ENCODE measurements at regions not wholly inside any gene's neighbourhood (a gene's known extent, or its start where the extent isn't known, plus 50 kb on each side); places are given as distances from the start of the nearest gene placed in this dataset.

DNA sequence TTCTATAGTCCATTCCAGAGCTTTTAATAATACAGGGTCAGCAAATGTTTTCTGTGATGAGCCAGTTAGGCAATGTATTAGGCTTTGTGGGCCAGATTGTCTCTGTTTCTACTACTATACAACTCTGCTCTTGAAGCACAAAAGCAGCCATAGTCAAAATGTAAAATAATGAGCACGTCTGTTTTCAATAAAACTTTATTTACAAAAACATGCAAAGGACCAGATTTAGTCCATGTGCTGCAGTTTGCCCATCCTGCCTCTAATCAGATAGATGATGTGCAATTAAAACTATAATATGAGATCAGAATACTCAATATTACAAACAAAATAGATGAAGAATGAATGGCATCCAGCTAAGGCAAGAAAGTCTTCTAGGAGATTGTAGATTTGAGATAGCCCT, 127.8 kb upstream of the FRMPD4 start:
- no TSS peak for BruUV-seq (replicated peaks)
- no peaks in the 10 kb centered on the region for H3K36me3 Mint-ChIP-seq (ENCODE audit: insufficient read depth, unreplicated experiment)
- H3K27me3 Mint-ChIP-seq (ENCODE audit: insufficient read depth, unreplicated experiment): no peaks in the 10 kb centered on the region
- H3K9me3 Mint-ChIP-seq (ENCODE audit: unreplicated experiment): no peaks in the 10 kb centered on the region
- DNase-seq (ENCODE audit: unreplicated experiment): no peak
- POLR2A ChIA-PET: no interaction called here
- peaks cover 31% of the 10 kb centered on the region for H3K4me1 Mint-ChIP-seq (ENCODE audit: insufficient read depth, unreplicated experiment)
- intact Hi-C loops (cut with micrococcal nuclease): no loop called here
- CTCF ChIA-PET: interaction anchor here (0.8 kb wide), 1 partner anchor 8 kb away, joined by 3 read pairs; no protein-coding TSS in a partner anchor
- TF ChIP-seq, protein P1, sequence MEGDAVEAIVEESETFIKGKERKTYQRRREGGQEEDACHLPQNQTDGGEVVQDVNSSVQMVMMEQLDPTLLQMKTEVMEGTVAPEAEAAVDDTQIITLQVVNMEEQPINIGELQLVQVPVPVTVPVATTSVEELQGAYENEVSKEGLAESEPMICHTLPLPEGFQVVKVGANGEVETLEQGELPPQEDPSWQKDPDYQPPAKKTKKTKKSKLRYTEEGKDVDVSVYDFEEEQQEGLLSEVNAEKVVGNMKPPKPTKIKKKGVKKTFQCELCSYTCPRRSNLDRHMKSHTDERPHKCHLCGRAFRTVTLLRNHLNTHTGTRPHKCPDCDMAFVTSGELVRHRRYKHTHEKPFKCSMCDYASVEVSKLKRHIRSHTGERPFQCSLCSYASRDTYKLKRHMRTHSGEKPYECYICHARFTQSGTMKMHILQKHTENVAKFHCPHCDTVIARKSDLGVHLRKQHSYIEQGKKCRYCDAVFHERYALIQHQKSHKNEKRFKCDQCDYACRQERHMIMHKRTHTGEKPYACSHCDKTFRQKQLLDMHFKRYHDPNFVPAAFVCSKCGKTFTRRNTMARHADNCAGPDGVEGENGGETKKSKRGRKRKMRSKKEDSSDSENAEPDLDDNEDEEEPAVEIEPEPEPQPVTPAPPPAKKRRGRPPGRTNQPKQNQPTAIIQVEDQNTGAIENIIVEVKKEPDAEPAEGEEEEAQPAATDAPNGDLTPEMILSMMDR (IDR thresholded peaks at IDR 0.05; ENCODE audit: unreplicated experiment): no peak
- no peak overlapping the region for H3K4me3 Mint-ChIP-seq (ENCODE audit: unreplicated experiment)
- H3K27ac Mint-ChIP-seq (ENCODE audit: low read depth, unreplicated experiment): no peak overlapping the region

DNA sequence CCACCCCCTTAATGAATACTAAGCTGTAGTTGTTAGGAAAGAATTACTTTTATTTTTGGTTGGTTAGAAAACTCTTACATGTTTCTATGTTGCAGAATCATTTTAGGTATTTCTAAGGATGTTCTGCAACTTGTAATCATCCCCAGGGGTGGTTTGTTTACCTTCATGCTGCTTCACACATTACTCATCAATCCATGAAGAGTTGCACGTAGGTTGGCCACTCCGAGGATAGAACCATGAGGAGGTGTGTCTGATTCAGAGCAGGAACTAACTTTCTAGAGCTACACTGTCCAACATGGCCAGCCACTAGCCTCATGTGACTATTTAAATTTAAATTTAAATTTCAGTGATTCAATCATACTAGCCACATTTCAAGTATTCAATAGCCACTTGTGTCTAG, 127.2 kb upstream of the FRMPD4 start:
- peak; percentile 81 for DNase-seq (ENCODE audit: unreplicated experiment)
- H3K36me3 Mint-ChIP-seq (ENCODE audit: insufficient read depth, unreplicated experiment): no peaks in the 10 kb centered on the region
- no peaks in the 10 kb centered on the region for H3K27me3 Mint-ChIP-seq (ENCODE audit: insufficient read depth, unreplicated experiment)
- BruUV-seq (replicated peaks): no TSS peak
- H3K4me1 Mint-ChIP-seq (ENCODE audit: insufficient read depth, unreplicated experiment): peaks cover 31% of the 10 kb centered on the region
- CTCF ChIA-PET: interaction anchor here (0.5 to 0.8 kb wide), 4 partner anchors 8 to 1401 kb away, joined by 3 to 4 read pairs (median 3); no protein-coding TSS in a partner anchor
- no peak overlapping the region for H3K27ac Mint-ChIP-seq (ENCODE audit: low read depth, unreplicated experiment)
- intact Hi-C loops (cut with micrococcal nuclease): no loop called here
- no peak overlapping the region for H3K4me3 Mint-ChIP-seq (ENCODE audit: unreplicated experiment)
- H3K9me3 Mint-ChIP-seq (ENCODE audit: unreplicated experiment): no peaks in the 10 kb centered on the region
- TF ChIP-seq, protein P1 (IDR thresholded peaks at IDR 0.05; ENCODE audit: unreplicated experiment): no peak
- POLR2A ChIA-PET: interaction anchor here (0.6 kb wide), 1 partner anchor 26 kb away, joined by 3 read pairs; no protein-coding TSS in a partner anchor

DNA sequence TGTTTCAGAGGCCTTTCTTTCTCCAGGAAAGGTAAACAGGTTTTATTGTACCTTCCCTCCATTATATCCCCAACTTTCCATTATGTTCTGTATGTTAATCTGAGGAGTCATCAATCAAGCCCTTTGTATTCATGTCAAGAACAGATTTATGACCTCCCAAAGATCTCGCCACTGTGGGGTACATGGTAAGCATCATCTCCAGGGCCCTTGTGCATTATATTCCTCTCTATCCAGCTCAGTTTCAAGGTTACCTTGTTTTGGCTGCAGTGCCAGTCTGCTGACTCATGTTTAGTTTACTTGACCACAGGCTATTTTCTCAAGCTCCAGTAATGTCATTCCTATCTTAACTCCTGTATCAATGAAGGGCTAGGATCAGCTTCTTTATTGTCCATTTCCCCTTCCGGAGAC, 125.1 kb upstream of the FRMPD4 start:
- CTCF ChIA-PET: interaction anchor here (0.6 kb wide), 1 partner anchor 488 kb away, joined by 3 read pairs; no protein-coding TSS in a partner anchor
- POLR2A ChIA-PET: interaction anchor here (1.3 kb wide), 1 partner anchor 42 kb away, joined by 3 read pairs; no protein-coding TSS in a partner anchor
- Mint-ChIP-seq H3K27ac (ENCODE audit: low read depth, unreplicated experiment) (no peak overlapping the region), H3K36me3 (ENCODE audit: insufficient read depth, unreplicated experiment) (no peaks in the 10 kb centered on the region), H3K4me3 (ENCODE audit: unreplicated experiment) (no peak overlapping the region), H3K4me1 (ENCODE audit: insufficient read depth, unreplicated experiment) (peaks cover 23% of the 10 kb centered on the region), H3K27me3 (ENCODE audit: insufficient read depth, unreplicated experiment) (no peaks in the 10 kb centered on the region), H3K9me3 (ENCODE audit: unreplicated experiment) (no peaks in the 10 kb centered on the region)
- peak; percentile 66 for DNase-seq (ENCODE audit: unreplicated experiment)
- BruUV-seq (replicated peaks): no TSS peak
- intact Hi-C loops (cut with micrococcal nuclease): no loop called here
- TF ChIP-seq, protein P1 (IDR thresholded peaks at IDR 0.05; ENCODE audit: unreplicated experiment): no peak

DNA sequence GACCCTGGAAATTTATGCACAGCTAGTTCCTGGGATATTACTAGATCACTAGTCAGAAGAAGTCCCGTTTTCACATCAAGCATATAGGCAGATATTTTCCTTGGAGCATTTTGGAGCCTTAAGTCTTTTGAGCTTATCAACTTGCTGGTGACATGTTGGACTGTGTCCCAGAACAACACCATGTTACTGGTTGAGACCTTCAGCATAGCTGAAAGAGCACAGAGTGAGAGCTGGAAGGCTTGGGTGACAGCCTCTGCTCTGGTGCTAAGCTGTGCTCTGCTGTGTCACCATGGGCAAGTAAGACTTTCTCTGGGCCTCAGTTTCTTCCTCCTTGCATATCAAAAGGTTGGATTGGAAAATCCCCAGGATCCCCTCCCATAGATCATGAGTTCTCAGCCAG, 116.6 kb upstream of the FRMPD4 start:
- Mint-ChIP-seq H3K36me3 (ENCODE audit: insufficient read depth, unreplicated experiment) (no peaks in the 10 kb centered on the region), H3K4me1 (ENCODE audit: insufficient read depth, unreplicated experiment) (peaks cover 5% of the 10 kb centered on the region), H3K27ac (ENCODE audit: low read depth, unreplicated experiment) (no peak overlapping the region), H3K4me3 (ENCODE audit: unreplicated experiment) (no peak overlapping the region), H3K27me3 (ENCODE audit: insufficient read depth, unreplicated experiment) (peaks cover 24% of the 10 kb centered on the region), H3K9me3 (ENCODE audit: unreplicated experiment) (no peaks in the 10 kb centered on the region)
- POLR2A ChIA-PET: no interaction called here
- TF ChIP-seq, protein P1 (IDR thresholded peaks at IDR 0.05; ENCODE audit: unreplicated experiment): no peak
- no peak for DNase-seq (ENCODE audit: unreplicated experiment)
- intact Hi-C loops (cut with micrococcal nuclease): no loop called here
- CTCF ChIA-PET: interaction anchor here (0.6 kb wide), 1 partner anchor 69 kb away, joined by 3 read pairs; no protein-coding TSS in a partner anchor
- no TSS peak for BruUV-seq (replicated peaks)
